HFFc6 (cell line): ENCODE measurements at regions not wholly inside any gene's neighbourhood (a gene's known extent, or its start where the extent isn't known, plus 50 kb on each side); places are given as distances from the start of the nearest gene placed in this dataset.

Experiments
- DNase-seq: peaks from one replicate; pipeline ENCODE4 v3.0.0-alpha.2; 2018
- H3K27ac Mint-ChIP-seq: 2 replicates; pipeline ENCODE4 v1.8.0; 2020; ENCODE audit warnings: mild to moderate bottlenecking, mixed read lengths
- H3K27me3 Mint-ChIP-seq: 2 replicates; pipeline ENCODE4 v1.8.0; 2021; ENCODE audit warnings: mild to moderate bottlenecking, moderate library complexity, mixed read lengths; ENCODE audit not compliant: insufficient read depth
- H3K36me3 Mint-ChIP-seq: 2 replicates; pipeline ENCODE4 v1.8.0; 2021; ENCODE audit warnings: low read depth, mixed read lengths
- H3K4me1 Mint-ChIP-seq: 2 replicates; pipeline ENCODE4 v1.8.0; 2020; ENCODE audit warnings: low read depth, mixed read lengths
- H3K4me3 Mint-ChIP-seq: 2 replicates; pipeline ENCODE4 v1.8.0; 2020; ENCODE audit warnings: mild to moderate bottlenecking, moderate library complexity, mixed read lengths
- H3K9me3 Mint-ChIP-seq: 2 replicates; pipeline ENCODE4 v1.8.0; 2020; ENCODE audit warnings: mild to moderate bottlenecking, mixed read lengths
- CTCF ChIP-seq: fragments of 200-600 bp; sonication (generic); IDR thresholded peaks from 2 replicates; pipeline ENCODE4 v1.5.0; 2021; ENCODE audit warnings: antibody characterized with exemption, mild to moderate bottlenecking

- no peak for TF ChIP-seq CTCF
- H3K9me3 Mint-ChIP-seq: peaks cover 4% of the 10 kb centered on the region; the same call in 1 of the 2 replicates
These were observed 374.2 kb upstream of the C2CD4B start for GRCh38 chr15:62539236-62539635.

DNA sequence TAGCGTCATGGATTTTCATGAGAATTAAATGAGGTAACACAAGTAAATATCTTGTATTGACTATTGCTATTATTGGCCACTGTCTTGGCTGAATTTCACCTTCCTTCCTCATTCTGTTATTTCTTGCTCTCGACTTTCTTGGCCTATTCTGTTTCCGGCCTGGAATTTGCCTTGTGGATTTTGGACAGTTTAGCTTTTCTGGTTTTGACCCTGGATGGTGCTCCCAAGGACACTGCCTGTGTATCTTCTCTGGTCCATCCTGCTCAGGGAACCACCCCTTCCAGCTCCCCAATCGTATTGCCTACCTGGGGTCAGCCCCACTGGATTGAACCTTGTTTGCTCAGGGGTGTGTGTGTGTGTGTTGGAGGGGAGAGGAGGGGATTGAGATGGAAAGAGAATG lies 376.2 kb upstream of the C2CD4B start:
- Mint-ChIP-seq H3K27me3 (no peaks in the 10 kb centered on the region), H3K4me1 (peaks cover 14% of the 10 kb centered on the region), H3K4me3 (no peak overlapping the region), H3K27ac (no peak overlapping the region), H3K9me3 (peaks cover 4% of the 10 kb centered on the region; the same call in 1 of the 2 replicates), H3K36me3 (peaks cover 19% of the 10 kb centered on the region)
- DNase-seq: no peak
- no peak for TF ChIP-seq CTCF

More at GRCh38 chr15:62539236-62539635, 374.2 kb upstream of the C2CD4B start:
- DNase-seq: no peak
- Mint-ChIP-seq H3K27ac (no peak overlapping the region), H3K4me1 (peaks cover 8% of the 10 kb centered on the region), H3K36me3 (peaks cover 20% of the 10 kb centered on the region), H3K27me3 (no peaks in the 10 kb centered on the region), H3K4me3 (no peak overlapping the region)

GRCh38 chr15:62541846-62542245 lies 376.8 kb upstream of the C2CD4B start:
- peaks cover 4% of the 10 kb centered on the region; the same call in 1 of the 2 replicates for H3K9me3 Mint-ChIP-seq
- H3K27me3 Mint-ChIP-seq: no peaks in the 10 kb centered on the region; the same call in 1 of the 2 replicates
- no peak for TF ChIP-seq CTCF
- peaks cover 15% of the 10 kb centered on the region for H3K36me3 Mint-ChIP-seq
- DNase-seq: no peak
- H3K27ac Mint-ChIP-seq: no peak overlapping the region
- peaks cover 18% of the 10 kb centered on the region for H3K4me1 Mint-ChIP-seq
- no peak overlapping the region for H3K4me3 Mint-ChIP-seq

GRCh38 chr15:62544446-62544845 lies 379.4 kb upstream of the C2CD4B start:
- no peak for TF ChIP-seq CTCF
- Mint-ChIP-seq H3K9me3 (peaks cover 4% of the 10 kb centered on the region; the same call in 1 of the 2 replicates), H3K27ac (no peak overlapping the region), H3K4me1 (peaks cover 20% of the 10 kb centered on the region), H3K4me3 (no peak overlapping the region), H3K36me3 (peaks cover 21% of the 10 kb centered on the region), H3K27me3 (no peaks in the 10 kb centered on the region; the same call in 1 of the 2 replicates)
- DNase-seq: no peak

DNA sequence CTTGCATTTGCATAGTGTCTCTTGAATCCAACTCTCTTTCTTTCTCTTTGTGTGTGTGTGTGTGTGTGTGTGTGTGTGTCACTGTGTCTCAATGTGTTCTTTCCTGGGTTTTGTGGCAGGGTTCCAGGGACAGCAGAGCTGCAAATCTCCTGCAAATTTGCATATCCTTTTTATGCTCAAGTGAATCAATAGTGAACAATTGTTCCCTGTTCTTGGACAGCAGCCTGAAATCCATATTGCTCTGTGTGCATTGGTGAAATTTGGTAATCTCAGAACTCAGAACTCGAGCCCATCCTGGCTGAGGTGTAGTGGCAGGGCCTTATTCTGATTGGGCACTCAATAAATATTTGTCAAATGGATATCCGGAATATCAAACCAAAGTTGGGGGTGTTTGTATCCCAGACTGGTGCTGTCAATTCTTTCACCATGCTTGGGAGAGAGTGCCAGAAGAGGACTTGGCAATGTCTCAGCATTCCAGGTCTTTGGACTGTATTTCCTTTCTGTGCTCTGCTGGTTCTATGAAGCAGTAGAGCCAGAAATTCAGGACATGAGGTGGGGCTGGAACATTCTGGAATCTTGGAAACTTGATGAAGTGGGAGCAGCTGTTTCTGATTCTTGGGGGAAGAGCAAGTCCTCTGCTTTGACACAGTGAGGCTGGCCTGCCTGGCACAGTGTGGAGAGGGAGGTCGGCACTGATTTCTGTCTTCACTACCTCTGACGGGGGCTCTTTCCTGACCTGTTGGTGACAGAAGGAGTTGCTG lies 380.6 kb upstream of the C2CD4B start:
- peak; percentile 29 for DNase-seq
- peaks cover 15% of the 10 kb centered on the region for H3K36me3 Mint-ChIP-seq
- H3K27me3 Mint-ChIP-seq: no peaks in the 10 kb centered on the region; the same call in 1 of the 2 replicates
- H3K4me3 Mint-ChIP-seq: no peak overlapping the region
- H3K9me3 Mint-ChIP-seq: no peaks in the 10 kb centered on the region; the same call in 1 of the 2 replicates
- H3K27ac Mint-ChIP-seq: peak overlapping the region; percentile 16; the same call in 1 of the 2 replicates
- no peak for TF ChIP-seq CTCF
- H3K4me1 Mint-ChIP-seq: peaks cover 23% of the 10 kb centered on the region
